HEK293T (cell line): ENCODE measurements at regions not wholly inside any gene's neighbourhood (a gene's known extent, or its start where the extent isn't known, plus 50 kb on each side); places are given as distances from the start of the nearest gene placed in this dataset.

Experiments used
- ARNT ChIP-seq: fragments of 450-650 bp; IDR thresholded peaks from 2 replicates; pipeline ENCODE4 v1.6.1; 2017; ENCODE audit warnings: mild to moderate bottlenecking
- BHLHE40 ChIP-seq: fragments of 450-650 bp; IDR thresholded peaks from 2 replicates; pipeline ENCODE4 v1.6.1; 2016; ENCODE audit warnings: mild to moderate bottlenecking, moderate library complexity, borderline replicate concordance
- CTBP1 ChIP-seq: fragments of 450-650 bp; IDR thresholded peaks from 2 replicates; pipeline ENCODE4 v1.6.1; 2016; ENCODE audit warnings: borderline replicate concordance
- ELF4 ChIP-seq: fragments of 450-650 bp; IDR thresholded peaks from 2 replicates; pipeline ENCODE4 v1.6.1; 2017; ENCODE audit warnings: antibody characterized with exemption
- FOXA1 ChIP-seq: fragments of 450-650 bp; IDR thresholded peaks from 2 replicates; pipeline ENCODE4 v1.6.1; 2016; ENCODE audit warnings: mild to moderate bottlenecking
- LEF1 ChIP-seq: fragments of 450-650 bp; IDR thresholded peaks from 2 replicates; pipeline ENCODE4 v1.6.1; 2017; ENCODE audit warnings: mild to moderate bottlenecking, borderline replicate concordance
- NFRKB ChIP-seq: fragments of 450-650 bp; IDR thresholded peaks from 2 replicates; pipeline ENCODE4 v1.6.1; 2016; ENCODE audit warnings: mild to moderate bottlenecking, moderate library complexity
- PKNOX1 ChIP-seq: fragments of 450-650 bp; IDR thresholded peaks from 2 replicates; pipeline ENCODE4 v1.6.1; 2016
- SP1 ChIP-seq: fragments of 450-650 bp; IDR thresholded peaks from 2 replicates; pipeline ENCODE4 v1.6.1; 2017
- SUZ12 ChIP-seq: fragments of 450-650 bp; IDR thresholded peaks from 2 replicates; pipeline ENCODE4 v1.6.1; 2016; ENCODE audit warnings: mild to moderate bottlenecking
- TARDBP ChIP-seq: fragments of 450-650 bp; IDR thresholded peaks from 2 replicates; pipeline ENCODE4 v1.6.1; 2016

DNA sequence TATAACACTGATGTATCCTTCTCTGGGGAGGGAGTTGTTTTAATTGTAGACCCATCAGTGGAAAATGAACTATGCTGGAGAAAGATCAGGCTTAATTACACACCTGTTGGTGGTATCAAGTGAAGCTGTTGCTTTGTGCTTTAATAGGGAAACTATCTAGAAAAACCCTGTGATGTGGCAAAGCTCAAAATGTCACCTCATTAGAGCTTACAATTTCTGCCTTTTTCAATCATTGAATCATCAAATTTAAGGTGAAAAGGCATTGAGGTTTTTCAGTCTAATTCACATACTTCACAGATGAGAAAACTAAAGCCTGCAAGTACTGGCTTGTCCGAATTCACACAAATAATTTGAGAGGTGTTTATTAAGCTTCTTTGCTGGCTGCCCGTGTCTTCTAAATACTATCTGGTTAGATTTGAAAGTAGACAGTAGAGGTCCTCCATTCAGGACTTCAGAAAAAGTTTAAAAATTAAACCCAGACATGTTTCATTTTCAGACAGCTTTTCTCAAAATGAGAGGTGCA lies 143.3 kb upstream of the MAP3K7 start:
- TF ChIP-seq FOXA1 = no peak
- no peak for TF ChIP-seq ARNT
- no peak for TF ChIP-seq ELF4
- no peak for TF ChIP-seq CTBP1
- TF ChIP-seq PKNOX1 = no peak
- no peak for TF ChIP-seq BHLHE40
- TF ChIP-seq NFRKB = no peak
- no peak for TF ChIP-seq SP1
- TF ChIP-seq TARDBP = no peak
- no peak for TF ChIP-seq LEF1
- TF ChIP-seq SUZ12 = no peak
